ENCODE measurements at regions not wholly inside any gene's neighbourhood (a gene's known extent, or its start where the extent isn't known, plus 50 kb on each side); places are given as distances from the start of the nearest gene placed in this dataset.

DNA sequence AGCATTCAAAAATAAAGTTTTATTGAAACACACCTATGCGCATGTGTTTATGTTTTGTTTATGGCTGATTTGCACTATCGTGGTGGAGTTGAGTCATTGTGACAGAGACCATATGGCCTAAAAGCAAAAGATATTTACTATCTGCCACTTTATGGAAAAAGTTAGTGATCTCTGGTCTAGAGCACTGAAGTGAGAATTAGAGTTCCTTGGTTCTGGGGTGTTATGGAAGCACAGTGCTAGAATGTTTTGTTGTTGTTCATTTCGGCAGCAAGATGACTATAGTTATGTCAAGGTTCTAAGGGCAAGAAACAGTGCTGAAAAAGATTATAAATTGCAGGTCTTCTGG lies 416.5 kb downstream of the SLC4A3 start:
- Histone ChIP-seq H3K27me3 (ENCODE audit: low read depth) (peaks cover 4% of the 10 kb centered on the region; the same call in 1 of the 2 replicates), H3K4me3 (no peak overlapping the region), H3K4me1 (no peaks in the 10 kb centered on the region), H3K9me3 (no peaks in the 10 kb centered on the region), H3K36me3 (replicated peaks) (no peaks in the 10 kb centered on the region)
- DNase-seq (ENCODE audit: low spot score in 2 of 2): no peak
- in situ Hi-C loops (cut with MboI; ENCODE audit: low sequenced_read_pairs): no loop called here

DNA sequence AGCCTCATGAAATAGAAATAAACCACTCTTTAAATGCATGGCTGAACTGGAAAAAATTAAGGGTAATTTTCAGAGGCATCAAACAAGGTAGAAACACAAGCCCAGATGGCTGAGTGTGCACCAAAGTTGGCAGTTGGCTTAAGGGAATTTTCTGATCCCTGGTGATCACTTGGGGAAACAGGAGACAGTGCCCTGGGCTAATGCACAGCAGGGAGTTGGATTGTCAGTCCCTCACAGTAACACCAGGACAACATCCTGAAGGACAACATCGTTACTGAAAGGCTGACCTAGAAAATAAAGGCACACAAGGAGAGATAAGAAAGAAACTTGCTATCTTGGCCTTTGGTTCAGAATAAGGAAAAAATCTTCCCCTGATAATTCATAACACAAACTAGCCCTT lies 417.0 kb downstream of the SLC4A3 start:
- H3K27me3 ChIP-seq (ENCODE audit: low read depth): peaks cover 4% of the 10 kb centered on the region; the same call in 1 of the 2 replicates
- H3K4me3 ChIP-seq: no peak overlapping the region
- no peaks in the 10 kb centered on the region for H3K9me3 ChIP-seq
- no peaks in the 10 kb centered on the region for H3K4me1 ChIP-seq
- in situ Hi-C loops (cut with MboI; ENCODE audit: low sequenced_read_pairs): no loop called here
- H3K36me3 ChIP-seq (replicated peaks): no peaks in the 10 kb centered on the region
- no peak for DNase-seq (ENCODE audit: low spot score in 2 of 2)

DNA sequence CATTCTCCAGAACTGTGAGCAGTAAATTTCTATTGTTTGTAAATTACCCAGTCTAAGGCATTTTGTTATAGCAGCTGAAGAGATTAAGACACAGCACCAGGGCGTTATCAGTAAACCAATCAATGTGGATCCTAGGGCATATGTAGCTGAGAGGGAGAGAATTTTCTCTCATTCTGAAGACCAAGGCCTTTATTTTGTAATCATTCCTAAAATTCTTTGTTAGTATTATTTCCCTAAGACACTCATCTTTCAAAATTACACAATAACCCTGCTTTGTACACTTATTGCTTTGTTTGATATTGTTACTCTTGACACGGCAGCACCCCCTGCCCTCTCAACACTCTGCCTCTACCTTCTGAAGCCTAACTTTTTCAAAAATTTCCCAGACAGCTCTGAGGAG lies 419.1 kb downstream of the SLC4A3 start:
- no peaks in the 10 kb centered on the region for H3K9me3 ChIP-seq
- no peaks in the 10 kb centered on the region for H3K4me1 ChIP-seq
- H3K4me3 ChIP-seq: no peak overlapping the region
- DNase-seq (ENCODE audit: low spot score in 2 of 2): no peak
- in situ Hi-C loops (cut with MboI; ENCODE audit: low sequenced_read_pairs): no loop called here
- H3K27me3 ChIP-seq (ENCODE audit: low read depth): peaks cover 4% of the 10 kb centered on the region; the same call in 1 of the 2 replicates
- H3K36me3 ChIP-seq (replicated peaks): no peaks in the 10 kb centered on the region

DNA sequence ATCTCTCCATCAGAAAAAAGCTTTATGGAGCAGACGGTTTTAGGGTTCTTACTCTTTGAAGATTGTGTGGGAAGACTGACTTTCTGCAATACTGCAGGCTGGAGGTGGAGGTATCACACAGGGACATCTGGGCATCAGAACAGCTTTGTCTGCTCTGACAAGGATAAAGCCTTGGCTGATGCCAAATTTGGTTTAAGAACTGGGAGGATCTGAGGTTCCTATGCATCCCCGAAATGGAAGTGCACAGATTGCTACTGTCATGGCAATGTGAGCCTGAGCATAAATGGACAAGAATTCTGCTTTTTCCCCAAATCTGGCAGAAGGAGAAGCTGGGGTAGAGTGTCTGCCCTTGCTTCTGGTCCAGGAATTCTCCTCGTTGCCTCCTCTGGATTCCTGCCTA lies 424.3 kb downstream of the SLC4A3 start:
- peaks cover 3% of the 10 kb centered on the region; the same call in 1 of the 2 replicates for H3K9me3 ChIP-seq
- no peak for DNase-seq (ENCODE audit: low spot score in 2 of 2)
- no peaks in the 10 kb centered on the region for H3K27me3 ChIP-seq (ENCODE audit: low read depth)
- no peak overlapping the region for H3K4me3 ChIP-seq
- no peaks in the 10 kb centered on the region for H3K4me1 ChIP-seq
- H3K36me3 ChIP-seq (replicated peaks): no peaks in the 10 kb centered on the region
- in situ Hi-C loops (cut with MboI; ENCODE audit: low sequenced_read_pairs): no loop called here

DNA sequence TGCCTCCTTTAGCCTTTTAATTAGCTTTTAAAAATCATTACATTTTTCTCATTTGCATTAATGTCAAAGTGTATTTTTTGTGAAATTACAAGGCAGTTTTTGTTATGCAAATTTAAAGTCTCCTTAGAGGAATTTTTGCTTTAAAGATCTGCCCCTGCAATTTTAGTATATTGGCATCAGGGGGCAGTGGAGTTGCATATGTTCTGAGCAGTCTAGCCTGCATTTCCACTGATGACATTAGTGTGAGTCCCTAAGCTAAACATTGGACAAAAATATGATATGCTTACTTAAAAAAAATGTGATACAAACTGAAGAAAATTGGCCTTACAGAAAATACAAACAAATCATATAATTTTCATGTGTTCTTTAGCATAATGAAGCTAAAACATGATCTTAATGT lies 426.5 kb downstream of the SLC4A3 start:
- no peak for DNase-seq (ENCODE audit: low spot score in 2 of 2)
- Histone ChIP-seq H3K4me3 (no peak overlapping the region), H3K9me3 (peaks cover 3% of the 10 kb centered on the region; the same call in 1 of the 2 replicates), H3K36me3 (replicated peaks) (no peaks in the 10 kb centered on the region), H3K4me1 (no peaks in the 10 kb centered on the region), H3K27me3 (ENCODE audit: low read depth) (no peaks in the 10 kb centered on the region)
- in situ Hi-C loops (cut with MboI; ENCODE audit: low sequenced_read_pairs): no loop called here

DNA sequence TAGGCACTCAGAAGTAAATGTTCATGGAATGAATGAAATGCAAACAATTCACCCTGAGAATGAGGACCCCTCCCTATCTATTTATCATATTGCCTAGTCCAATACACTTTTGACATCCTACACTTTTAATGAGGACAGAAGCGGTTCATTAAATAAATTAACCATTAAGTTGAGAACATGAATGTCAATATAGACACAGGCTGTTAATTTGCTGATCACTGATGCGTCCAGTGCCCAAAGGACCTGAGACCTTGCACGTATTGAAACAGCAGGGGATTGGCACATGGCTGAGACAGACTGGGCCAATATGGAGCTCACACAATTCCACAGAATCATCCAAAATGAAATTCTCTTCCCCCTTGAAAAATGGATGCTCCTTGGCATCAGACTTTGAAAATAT lies 430.0 kb downstream of the SLC4A3 start:
- H3K9me3 ChIP-seq: peaks cover 3% of the 10 kb centered on the region; the same call in 1 of the 2 replicates
- in situ Hi-C loops (cut with MboI; ENCODE audit: low sequenced_read_pairs): no loop called here
- H3K4me3 ChIP-seq: no peak overlapping the region
- DNase-seq (ENCODE audit: low spot score in 2 of 2): no peak
- no peaks in the 10 kb centered on the region for H3K36me3 ChIP-seq (replicated peaks)
- no peaks in the 10 kb centered on the region for H3K27me3 ChIP-seq (ENCODE audit: low read depth)
- no peaks in the 10 kb centered on the region for H3K4me1 ChIP-seq

DNA sequence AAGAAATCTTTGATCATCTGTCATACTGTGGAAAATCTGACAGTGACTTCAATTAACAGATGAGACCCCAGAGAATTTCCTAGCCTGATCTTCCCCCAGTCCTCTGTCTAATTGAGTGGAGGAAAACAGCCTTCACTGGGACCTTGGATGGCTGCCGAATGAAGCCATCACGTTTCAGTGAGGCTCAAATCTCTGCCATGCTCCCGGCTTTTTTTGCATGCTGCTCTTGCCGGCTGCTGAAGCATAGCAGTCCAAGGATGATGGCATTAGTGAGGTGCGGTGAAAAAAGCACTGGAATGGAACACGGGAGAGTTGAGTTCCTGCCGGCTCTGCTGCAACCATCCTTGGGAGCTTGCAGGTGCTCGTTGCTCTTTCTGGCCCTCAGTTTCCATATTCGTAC lies 430.5 kb downstream of the SLC4A3 start:
- Histone ChIP-seq H3K4me3 (no peak overlapping the region), H3K9me3 (peaks cover 3% of the 10 kb centered on the region; the same call in 1 of the 2 replicates), H3K27me3 (ENCODE audit: low read depth) (no peaks in the 10 kb centered on the region), H3K36me3 (replicated peaks) (no peaks in the 10 kb centered on the region), H3K4me1 (no peaks in the 10 kb centered on the region)
- no peak for DNase-seq (ENCODE audit: low spot score in 2 of 2)
- in situ Hi-C loops (cut with MboI; ENCODE audit: low sequenced_read_pairs): no loop called here

DNA sequence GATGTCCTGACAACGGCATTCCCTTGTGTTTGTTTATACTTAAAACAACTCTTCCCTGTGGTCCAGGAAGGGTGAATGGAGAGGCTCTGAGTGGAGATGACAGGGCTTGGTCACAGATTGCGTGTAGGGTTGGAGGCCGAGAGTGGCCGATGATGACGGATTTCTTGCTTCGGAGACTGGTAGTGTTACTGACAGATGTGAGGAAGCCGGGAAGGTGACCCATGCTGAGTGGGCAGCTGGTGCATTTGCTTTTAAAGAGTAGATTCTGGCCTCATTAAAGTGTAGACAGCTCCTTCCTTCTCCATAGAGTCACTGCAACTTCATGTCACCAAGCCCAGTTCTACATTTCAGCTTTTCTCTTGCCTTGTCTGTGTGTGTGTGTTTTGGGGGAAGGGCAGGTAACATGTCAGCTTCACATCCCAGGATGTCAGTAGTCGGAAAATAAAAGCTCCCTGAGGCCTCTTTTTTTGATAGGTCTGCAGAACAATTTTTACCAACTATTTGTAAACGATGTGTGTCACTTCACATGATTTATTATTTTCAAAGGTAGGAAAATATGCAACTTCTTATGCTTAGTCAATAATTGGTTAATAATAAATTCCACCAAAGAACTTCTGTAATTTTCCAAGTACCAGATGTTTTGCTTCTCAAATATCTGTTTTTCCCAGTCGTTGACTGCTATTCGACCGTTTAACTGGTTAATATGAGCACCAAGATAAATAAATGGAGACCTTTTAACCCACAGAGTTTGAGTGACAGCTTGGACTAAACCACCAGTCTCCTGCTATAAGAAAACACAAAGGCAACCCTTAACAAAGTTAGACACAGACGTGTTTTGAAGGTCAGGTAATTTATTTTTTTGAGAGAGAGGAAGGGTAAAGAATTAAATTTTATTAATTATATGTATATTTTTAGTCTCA lies 436.9 kb downstream of the SLC4A3 start:
- in situ Hi-C loops (cut with MboI; ENCODE audit: low sequenced_read_pairs): no loop called here
- H3K27me3 ChIP-seq (ENCODE audit: low read depth): no peaks in the 10 kb centered on the region
- H3K4me3 ChIP-seq: no peak overlapping the region
- no peaks in the 10 kb centered on the region for H3K9me3 ChIP-seq
- no peaks in the 10 kb centered on the region for H3K36me3 ChIP-seq (replicated peaks)
- no peak for DNase-seq (ENCODE audit: low spot score in 2 of 2)
- no peaks in the 10 kb centered on the region for H3K4me1 ChIP-seq

DNA sequence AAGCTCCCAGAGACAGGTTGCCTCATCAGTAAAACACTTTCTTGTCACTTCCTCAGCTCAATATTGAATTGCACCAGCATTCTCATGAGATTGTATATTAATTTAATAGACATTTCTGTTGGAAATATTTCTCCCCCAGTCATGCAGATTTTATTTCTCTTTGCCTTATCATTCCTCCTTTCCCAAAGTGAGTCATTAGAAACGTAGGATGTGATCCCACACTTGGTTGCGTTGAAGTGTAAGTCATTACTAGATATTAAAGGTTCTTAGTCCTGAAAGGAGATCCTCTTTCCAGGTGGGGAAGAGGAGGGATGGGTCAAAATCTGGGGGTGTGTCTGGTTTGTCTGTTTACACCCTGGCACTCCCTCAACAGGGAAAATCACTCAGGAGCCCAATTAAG lies 438.2 kb downstream of the SLC4A3 start:
- no peaks in the 10 kb centered on the region for H3K27me3 ChIP-seq (ENCODE audit: low read depth)
- DNase-seq (ENCODE audit: low spot score in 2 of 2): no peak
- H3K4me3 ChIP-seq: no peak overlapping the region
- H3K36me3 ChIP-seq (replicated peaks): no peaks in the 10 kb centered on the region
- no peaks in the 10 kb centered on the region for H3K4me1 ChIP-seq
- H3K9me3 ChIP-seq: no peaks in the 10 kb centered on the region
- in situ Hi-C loops (cut with MboI; ENCODE audit: low sequenced_read_pairs): no loop called here

DNA sequence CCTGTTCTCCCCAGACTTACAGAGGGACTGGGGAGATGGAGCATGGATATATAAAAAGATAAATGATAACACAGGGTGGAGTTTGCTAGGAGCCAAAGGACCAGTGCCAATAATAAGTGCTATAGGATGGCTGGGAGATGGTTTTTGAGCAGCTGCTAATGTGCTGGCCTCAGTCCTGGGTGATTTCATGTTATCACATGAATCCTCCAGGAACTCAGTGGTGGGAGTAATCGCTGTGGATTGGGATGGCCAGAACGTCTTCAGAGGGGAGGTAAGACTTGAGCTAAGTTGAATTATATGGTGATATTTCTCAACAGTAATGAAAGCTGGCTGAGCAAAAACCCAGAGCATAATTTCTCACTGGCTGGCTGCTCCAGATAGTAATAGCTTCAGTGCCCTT lies 441.4 kb downstream of the SLC4A3 start:
- no peak overlapping the region for H3K4me3 ChIP-seq
- H3K27me3 ChIP-seq (ENCODE audit: low read depth): no peaks in the 10 kb centered on the region; the same call in 1 of the 2 replicates
- H3K36me3 ChIP-seq (replicated peaks): no peaks in the 10 kb centered on the region
- in situ Hi-C loops (cut with MboI; ENCODE audit: low sequenced_read_pairs): no loop called here
- no peak for DNase-seq (ENCODE audit: low spot score in 2 of 2)
- no peaks in the 10 kb centered on the region for H3K4me1 ChIP-seq
- H3K9me3 ChIP-seq: no peaks in the 10 kb centered on the region

DNA sequence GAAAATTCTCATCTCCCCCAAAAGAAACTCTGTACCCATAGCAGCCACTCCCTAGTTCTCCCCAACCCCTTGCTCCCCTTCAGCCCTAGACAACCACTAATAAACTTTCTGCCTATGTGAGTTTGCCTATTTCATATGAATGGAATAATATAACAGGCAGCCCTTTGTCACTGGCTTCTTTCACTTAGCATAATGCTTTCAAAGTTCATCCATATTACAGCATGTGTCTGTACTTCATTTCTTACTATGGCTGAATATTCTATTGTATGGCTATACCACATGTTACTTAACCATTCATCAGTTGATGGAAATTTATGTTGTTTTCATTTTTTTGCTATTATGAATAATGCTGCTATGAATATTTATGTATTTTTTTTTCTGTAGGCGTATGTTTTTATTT lies 442.9 kb downstream of the SLC4A3 start:
- Histone ChIP-seq H3K4me1 (no peaks in the 10 kb centered on the region), H3K4me3 (no peak overlapping the region)

DNA sequence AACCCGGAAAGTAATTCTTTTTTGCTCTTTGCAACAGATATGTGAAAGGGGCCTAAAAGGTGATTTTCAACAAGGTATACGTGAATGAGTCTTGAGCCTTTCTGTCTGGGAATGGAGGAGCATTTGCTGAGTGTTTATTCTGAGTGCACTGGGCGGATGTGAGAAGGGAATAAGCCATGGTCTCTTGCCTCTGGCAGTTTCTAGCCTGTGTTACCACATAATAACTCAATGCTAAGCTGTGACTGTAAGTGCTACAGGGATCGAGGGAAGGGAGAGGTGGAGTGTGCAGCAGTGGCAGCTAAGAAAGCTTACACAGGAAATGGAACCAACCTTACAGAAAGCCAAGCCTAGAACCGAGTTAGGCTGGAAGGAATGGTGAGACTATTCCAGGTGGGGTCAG lies 444.3 kb downstream of the SLC4A3 start:
- Histone ChIP-seq H3K27me3 (ENCODE audit: low read depth) (peaks cover 17% of the 10 kb centered on the region; the same call in 1 of the 2 replicates), H3K9me3 (no peaks in the 10 kb centered on the region), H3K4me1 (no peaks in the 10 kb centered on the region), H3K4me3 (no peak overlapping the region), H3K36me3 (replicated peaks) (no peaks in the 10 kb centered on the region)
- in situ Hi-C loops (cut with MboI; ENCODE audit: low sequenced_read_pairs): no loop called here
- no peak for DNase-seq (ENCODE audit: low spot score in 2 of 2)

More for the DNA sequence above, 442.9 kb downstream of the SLC4A3 start:
- in situ Hi-C loops (cut with MboI; ENCODE audit: low sequenced_read_pairs): no loop called here
- DNase-seq (ENCODE audit: low spot score in 2 of 2): no peak
- Histone ChIP-seq H3K36me3 (replicated peaks) (no peaks in the 10 kb centered on the region), H3K9me3 (no peaks in the 10 kb centered on the region), H3K27me3 (ENCODE audit: low read depth) (peaks cover 4% of the 10 kb centered on the region; the same call in 1 of the 2 replicates)

DNA sequence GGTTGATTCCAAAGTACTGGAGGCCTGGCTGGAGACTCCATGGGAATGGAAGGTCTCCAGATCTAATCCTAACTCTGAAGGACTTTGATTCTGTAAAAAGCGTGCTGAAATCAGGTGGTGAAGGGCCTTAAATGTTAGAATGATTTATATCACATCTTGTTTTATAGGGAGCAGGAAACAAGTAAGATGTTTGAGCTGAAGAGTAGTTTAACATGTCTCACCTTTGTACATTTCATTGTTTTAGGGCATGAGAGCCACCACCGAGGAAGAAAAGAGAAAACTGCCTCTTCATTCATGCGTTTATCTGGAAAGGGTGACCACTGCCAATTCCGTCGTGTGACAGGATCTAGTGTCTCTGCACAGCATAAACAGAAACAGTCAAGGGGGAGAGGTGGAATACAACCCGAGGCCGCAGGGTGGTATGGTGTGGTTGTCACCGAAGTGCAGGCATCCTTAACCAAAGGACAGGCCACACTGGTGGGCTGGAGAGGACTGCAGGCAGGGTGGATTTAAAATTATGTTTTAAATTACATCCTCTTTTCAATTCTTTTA lies 445.3 kb downstream of the SLC4A3 start:
- no peak for DNase-seq (ENCODE audit: low spot score in 2 of 2)
- Histone ChIP-seq H3K36me3 (replicated peaks) (no peaks in the 10 kb centered on the region), H3K27me3 (ENCODE audit: low read depth) (peaks cover 26% of the 10 kb centered on the region), H3K4me3 (no peak overlapping the region), H3K9me3 (no peaks in the 10 kb centered on the region), H3K4me1 (no peaks in the 10 kb centered on the region)
- in situ Hi-C loops (cut with MboI; ENCODE audit: low sequenced_read_pairs): no loop called here

DNA sequence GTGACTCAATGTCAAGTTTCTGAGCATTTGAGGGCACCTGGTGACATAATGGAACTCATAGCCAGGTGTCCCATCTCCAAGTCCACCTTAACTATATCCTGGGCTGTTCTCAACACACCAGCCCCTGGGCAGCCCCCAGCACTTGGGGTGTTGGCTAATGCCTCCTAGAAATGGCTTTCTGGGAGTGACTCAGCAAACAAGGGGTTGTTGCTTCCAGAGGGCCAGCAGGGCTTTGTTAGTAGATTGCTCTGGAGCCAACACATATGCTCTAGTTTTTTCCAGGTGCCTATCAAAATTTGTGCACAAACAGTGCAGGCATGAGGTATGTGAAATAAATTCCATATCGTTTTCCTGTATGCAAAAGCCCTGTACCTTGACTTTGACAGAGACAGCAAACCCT lies 448.4 kb downstream of the SLC4A3 start:
- no peaks in the 10 kb centered on the region for H3K36me3 ChIP-seq (replicated peaks)
- DNase-seq (ENCODE audit: low spot score in 2 of 2): no peak
- in situ Hi-C loops (cut with MboI; ENCODE audit: low sequenced_read_pairs): no loop called here

More for the DNA sequence above, 448.4 kb downstream of the SLC4A3 start:
- Histone ChIP-seq H3K9me3 (no peaks in the 10 kb centered on the region), H3K27me3 (ENCODE audit: low read depth) (peaks cover 32% of the 10 kb centered on the region), H3K4me1 (no peaks in the 10 kb centered on the region), H3K4me3 (no peak overlapping the region)

Data from HAP-1 (cell line).